HG03066 (cell line): ENCODE measurements at regions not wholly inside any gene's neighbourhood (a gene's known extent, or its start where the extent isn't known, plus 50 kb on each side); places are given as distances from the start of the nearest gene placed in this dataset.

Experiments used
- ATAC-seq: cut with Tn5 transposase; IDR thresholded peaks from one replicate; pipeline ENCODE4 v1.9.1; 2021; ENCODE audit warnings: low read depth; ENCODE audit not compliant: unreplicated experiment

DNA sequence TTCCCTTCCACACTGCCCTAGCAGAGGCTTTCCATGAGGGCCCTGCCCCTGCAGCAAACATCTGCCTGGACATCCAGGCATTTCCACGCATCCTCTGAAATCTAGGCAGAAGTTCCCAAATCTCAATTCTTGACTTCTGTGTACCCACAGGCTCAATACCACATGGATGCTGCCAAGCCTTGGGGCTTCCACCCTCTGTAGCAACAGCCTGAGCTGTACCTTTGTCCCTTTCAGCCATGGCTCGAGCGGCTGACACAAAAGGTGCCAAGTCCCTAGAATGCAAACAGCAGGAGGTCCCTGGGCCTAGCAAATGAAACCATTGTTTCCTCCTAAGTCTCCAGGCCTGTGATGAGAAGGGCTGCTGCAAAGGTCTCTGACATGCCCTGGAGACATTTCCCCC is 744.5 kb upstream of the LINC00305 start:
- ATAC-seq: no peak

DNA sequence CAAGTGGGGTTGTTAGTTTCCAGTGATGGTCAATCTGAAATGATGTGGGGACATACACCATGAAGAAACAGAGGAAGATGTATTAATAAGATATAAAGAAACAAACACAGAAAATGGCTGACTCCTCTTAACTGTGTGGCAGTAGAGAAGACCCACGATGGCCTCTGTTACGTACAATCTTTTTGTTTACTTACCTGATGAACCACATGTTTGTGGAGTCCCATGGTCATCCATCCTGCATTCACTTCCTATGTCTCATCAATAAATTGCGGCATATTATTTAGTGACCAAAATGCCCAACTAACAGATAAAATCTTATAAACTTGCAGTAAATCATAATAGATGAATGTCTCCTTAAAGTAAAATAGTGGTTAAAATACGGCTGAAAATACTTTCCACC is 740.1 kb upstream of the LINC00305 start:
- ATAC-seq: no peak

DNA sequence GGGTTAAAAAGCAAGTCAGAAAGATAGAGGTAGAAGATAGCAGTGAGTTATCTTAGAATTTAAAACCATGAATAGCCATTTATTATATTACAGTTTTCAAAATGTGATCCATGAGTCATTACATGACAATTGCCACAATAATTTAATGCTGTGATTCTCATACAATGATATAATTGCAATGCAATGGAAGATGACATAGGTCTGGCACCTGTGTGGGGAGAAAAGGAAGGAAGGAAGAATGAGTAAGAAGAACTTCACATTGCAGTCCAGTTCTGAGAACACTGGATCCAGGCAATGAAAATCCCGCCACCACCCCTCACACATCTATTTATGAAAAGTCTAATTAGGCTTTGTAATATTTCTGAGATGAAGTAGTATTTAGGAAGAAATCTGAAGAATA is 738.1 kb upstream of the LINC00305 start:
- ATAC-seq: no peak

- ATAC-seq: no peak
These were observed 734.0 kb upstream of the LINC00305 start for GRCh38 chr18:64882896-64883295.

- ATAC-seq: no peak
These were observed 727.9 kb upstream of the LINC00305 start for GRCh38 chr18:64876833-64877232.

GRCh38 chr18:64872710-64873458 is 724.0 kb upstream of the LINC00305 start:
- no peak for ATAC-seq

DNA sequence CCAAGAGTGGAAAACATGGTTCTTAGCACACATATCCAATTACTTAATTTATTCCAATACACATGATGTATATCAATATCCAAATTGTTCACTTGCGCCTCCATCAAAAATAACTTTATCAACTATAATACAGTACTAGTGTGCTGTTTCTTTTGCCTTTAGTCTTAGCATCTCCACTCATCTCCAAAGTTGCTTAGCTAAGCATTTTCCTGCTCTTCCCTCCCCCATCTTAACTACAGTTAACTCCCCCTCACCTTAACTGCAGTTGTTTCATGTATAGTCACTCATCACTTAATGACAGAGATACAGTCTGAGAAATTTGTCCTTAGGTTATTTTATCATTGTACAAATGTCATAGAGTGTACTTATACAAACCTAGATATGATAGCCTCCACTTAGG is 705.2 kb upstream of the LINC00305 start:
- no peak for ATAC-seq

GRCh38 chr18:64852281-64852680 is 703.4 kb upstream of the LINC00305 start:
- ATAC-seq: no peak

DNA sequence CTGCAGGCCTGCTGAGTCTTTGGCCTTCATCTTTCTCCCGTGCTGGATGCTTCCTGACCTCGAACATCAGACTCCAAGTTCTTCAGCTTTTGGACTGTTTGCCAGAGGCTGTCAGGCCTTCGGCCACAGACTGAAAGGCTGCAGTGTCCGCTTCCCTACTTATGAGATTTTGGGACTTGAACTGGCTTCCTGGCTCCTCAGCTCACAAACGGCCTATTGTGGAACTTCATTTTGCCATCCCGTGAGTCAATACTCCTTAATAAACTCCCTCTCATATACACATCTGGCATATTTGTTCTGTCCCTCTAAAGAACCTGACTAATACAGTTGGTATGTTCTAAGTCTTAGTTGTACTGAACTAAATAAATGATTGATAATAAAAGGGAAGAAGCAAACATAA is 702.8 kb upstream of the LINC00305 start:
- ATAC-seq: no peak

GRCh38 chr18:64850791-64851190 is 701.9 kb upstream of the LINC00305 start:
- ATAC-seq: no peak

GRCh38 chr18:64840911-64841701 is 692.2 kb upstream of the LINC00305 start:
- ATAC-seq: no peak

DNA sequence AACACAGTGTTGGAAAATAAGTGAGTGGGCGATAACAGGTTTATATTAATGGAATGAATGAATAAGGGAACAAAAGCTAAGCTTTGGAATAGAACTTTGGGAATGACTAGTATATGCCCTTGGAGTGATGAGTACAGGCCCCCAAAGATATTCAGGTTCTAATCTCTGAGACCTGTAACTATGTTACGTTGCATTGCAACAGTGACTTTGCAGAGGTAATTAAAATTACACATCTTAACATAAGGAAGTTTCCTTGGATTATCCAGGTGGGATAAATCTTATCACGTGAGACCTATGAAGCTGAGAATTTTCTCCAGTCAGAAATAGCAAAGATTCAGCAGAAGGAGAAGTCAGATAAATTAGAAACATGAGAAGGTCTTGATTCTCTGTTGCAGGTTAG is 661.5 kb upstream of the LINC00305 start:
- no peak for ATAC-seq

GRCh38 chr18:64809801-64810200 is 660.9 kb upstream of the LINC00305 start:
- no peak for ATAC-seq

- no peak for ATAC-seq
These were observed 658.7 kb upstream of the LINC00305 start for GRCh38 chr18:64807560-64807959.

DNA sequence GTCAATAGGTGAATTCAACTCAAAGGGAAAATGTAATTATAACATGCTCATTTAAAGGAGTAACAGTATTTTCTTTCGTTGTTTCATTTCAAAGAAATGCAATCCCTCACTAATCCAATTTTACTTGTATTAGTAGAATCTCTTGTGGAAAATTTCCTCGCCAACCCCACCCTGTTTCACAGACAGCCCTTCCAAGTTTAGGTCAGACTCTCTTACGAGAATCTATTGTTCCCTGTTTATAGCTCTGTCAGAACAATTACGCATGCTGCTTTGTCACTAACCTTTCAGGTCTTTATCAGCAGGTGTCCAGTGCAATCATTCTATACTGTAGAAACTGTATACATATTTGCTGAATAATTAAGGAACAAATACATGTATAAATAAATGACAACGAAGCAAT is 657.8 kb upstream of the LINC00305 start:
- ATAC-seq: no peak

DNA sequence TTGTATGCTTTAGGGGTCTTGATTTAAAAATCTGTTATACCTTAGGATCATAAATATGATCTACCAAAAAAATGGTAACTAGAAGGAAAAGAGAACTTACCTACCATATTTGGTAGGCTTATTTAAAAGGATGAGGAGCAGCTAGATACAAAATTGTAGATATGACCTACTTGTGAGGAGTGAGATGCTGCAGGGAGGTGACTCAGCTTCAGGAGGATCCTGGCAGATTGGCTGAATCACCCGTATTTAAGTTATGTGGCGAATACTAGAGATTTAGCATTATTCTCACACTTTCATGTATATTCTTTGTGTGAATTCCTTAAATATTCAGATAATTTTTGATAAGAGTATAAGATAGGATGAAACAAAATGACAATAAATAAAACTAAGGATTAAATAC is 657.3 kb upstream of the LINC00305 start:
- ATAC-seq: no peak

DNA sequence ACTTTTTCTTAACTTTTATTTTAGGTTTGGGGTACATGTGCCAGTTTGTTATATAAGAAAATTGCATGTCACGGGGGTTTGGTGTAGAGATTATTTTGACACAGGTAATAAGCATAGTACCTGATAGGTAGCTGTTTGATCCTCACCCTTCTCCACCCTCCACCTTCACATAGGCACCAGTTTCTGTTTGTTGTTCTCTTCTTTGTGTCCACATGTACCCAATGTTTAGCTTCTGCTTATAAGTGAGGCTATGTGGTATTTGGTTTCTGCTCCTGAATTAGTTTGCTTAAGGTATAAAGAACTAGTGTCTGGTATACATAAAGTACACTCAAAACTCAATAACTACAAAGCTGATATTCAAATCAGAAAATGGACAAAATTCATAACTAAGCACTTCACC is 654.6 kb upstream of the LINC00305 start:
- no peak for ATAC-seq

DNA sequence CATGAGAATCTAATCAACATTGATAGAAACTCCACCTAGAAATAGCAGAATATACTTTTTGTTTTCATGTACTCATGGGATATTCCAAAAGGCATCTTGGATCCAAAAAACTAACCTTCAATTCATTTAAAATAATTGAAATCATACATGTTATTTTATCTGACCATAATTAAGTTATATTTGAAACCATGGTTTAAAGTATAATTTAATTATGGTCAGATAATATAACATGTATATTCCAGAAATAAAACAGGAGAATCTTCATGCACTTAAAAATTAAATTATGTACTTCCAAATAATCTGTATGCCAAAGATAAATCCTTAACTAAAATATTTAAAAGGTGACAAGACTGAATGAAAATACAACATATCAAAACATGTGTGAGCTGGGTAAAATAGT is 651.3 kb upstream of the LINC00305 start:
- ATAC-seq: no peak

GRCh38 chr18:64799376-64799775 is 650.5 kb upstream of the LINC00305 start:
- ATAC-seq: no peak

- ATAC-seq: no peak
These were observed 642.3 kb upstream of the LINC00305 start for GRCh38 chr18:64791236-64791635.

DNA sequence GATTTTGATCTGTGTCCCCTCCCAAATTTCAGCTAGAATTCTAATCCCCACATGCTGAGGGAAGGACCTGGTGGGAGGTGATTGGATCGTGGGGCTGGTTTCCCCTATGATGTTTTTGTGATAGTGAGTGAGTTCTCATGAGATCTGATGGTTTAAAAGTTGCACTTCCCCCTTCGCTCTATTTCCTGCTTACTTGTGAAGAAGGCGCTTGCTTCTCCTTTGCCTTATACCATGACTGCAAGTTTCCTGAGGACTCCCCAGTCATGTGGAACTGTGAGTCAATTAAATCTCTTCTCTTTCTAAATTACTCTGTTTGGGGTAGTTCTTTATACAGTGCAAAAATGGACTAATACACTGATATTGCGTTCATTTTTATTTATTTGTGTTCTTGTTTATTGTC is 636.8 kb upstream of the LINC00305 start:
- ATAC-seq: no peak

- ATAC-seq: no peak
These were observed 628.7 kb upstream of the LINC00305 start for GRCh38 chr18:64777556-64777955.
